ENCODE measurements at regions not wholly inside any gene's neighbourhood (a gene's known extent, or its start where the extent isn't known, plus 50 kb on each side); places are given as distances from the start of the nearest gene placed in this dataset.

DNA sequence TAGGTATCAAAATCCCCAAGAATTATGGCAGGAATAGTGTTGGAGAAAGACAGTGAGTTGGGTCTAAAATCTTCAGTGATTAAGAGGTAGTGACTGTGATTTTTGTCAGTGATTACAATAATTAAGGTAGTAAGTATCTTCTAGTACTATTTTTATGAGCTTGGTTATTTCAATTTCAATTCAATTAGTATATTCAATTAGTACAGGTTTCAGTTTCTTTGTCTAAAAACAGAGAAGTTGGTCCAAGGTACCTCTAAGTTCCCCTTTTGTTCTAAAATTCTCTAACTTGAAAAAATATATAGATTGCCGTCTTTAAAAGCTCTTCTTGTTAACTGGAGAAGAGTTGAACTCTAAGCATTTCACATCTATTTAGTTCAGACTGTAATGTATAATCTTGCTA is 82.9 kb downstream of the OTUD1 start:
- TF ChIP-seq, protein P1, sequence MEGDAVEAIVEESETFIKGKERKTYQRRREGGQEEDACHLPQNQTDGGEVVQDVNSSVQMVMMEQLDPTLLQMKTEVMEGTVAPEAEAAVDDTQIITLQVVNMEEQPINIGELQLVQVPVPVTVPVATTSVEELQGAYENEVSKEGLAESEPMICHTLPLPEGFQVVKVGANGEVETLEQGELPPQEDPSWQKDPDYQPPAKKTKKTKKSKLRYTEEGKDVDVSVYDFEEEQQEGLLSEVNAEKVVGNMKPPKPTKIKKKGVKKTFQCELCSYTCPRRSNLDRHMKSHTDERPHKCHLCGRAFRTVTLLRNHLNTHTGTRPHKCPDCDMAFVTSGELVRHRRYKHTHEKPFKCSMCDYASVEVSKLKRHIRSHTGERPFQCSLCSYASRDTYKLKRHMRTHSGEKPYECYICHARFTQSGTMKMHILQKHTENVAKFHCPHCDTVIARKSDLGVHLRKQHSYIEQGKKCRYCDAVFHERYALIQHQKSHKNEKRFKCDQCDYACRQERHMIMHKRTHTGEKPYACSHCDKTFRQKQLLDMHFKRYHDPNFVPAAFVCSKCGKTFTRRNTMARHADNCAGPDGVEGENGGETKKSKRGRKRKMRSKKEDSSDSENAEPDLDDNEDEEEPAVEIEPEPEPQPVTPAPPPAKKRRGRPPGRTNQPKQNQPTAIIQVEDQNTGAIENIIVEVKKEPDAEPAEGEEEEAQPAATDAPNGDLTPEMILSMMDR (IDR thresholded peaks at IDR 0.05): no peak
- no peak for TF ChIP-seq POLR2A (IDR thresholded peaks at IDR 0.05)

All from prostate gland (tissue), 2 donors.